ENCODE measurements at regions not wholly inside any gene's neighbourhood (a gene's known extent, or its start where the extent isn't known, plus 50 kb on each side); places are given as distances from the start of the nearest gene placed in this dataset.

GRCh38 chr16:9275377-9275776 lies 183.9 kb downstream of the HAPSTR1 start:
- H3K27ac ChIP-seq (ENCODE audit: low read depth): no peak overlapping the region
- H3K4me1 Mint-ChIP-seq: no peaks in the 10 kb centered on the region; the same call in 2 of the 3 replicates
- TF ChIP-seq CREB1 (CRISPR knock-in tag; IDR thresholded peaks at IDR 0.05; ENCODE audit: low read depth) (no peak), ZNF462 (CRISPR knock-in tag; IDR thresholded peaks at IDR 0.05) (no peak), STAT1 (IDR thresholded peaks at IDR 0.05; ENCODE audit: unreplicated experiment) (no peak)
- TF ChIP-seq, protein P1, sequence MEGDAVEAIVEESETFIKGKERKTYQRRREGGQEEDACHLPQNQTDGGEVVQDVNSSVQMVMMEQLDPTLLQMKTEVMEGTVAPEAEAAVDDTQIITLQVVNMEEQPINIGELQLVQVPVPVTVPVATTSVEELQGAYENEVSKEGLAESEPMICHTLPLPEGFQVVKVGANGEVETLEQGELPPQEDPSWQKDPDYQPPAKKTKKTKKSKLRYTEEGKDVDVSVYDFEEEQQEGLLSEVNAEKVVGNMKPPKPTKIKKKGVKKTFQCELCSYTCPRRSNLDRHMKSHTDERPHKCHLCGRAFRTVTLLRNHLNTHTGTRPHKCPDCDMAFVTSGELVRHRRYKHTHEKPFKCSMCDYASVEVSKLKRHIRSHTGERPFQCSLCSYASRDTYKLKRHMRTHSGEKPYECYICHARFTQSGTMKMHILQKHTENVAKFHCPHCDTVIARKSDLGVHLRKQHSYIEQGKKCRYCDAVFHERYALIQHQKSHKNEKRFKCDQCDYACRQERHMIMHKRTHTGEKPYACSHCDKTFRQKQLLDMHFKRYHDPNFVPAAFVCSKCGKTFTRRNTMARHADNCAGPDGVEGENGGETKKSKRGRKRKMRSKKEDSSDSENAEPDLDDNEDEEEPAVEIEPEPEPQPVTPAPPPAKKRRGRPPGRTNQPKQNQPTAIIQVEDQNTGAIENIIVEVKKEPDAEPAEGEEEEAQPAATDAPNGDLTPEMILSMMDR (conservative IDR thresholded peaks at IDR 0.05; ENCODE audit: low read depth in 2 of 2): no peak
- no peaks in the 10 kb centered on the region for H3K79me2 ChIP-seq (replicated peaks; ENCODE audit: insufficient read depth)
- no peak overlapping the region for H3K4me3 Mint-ChIP-seq
- DNase-seq (ENCODE audit: low spot score): no peak
- H3K4me2 ChIP-seq: no peak overlapping the region
- H2AFZ ChIP-seq: no peak overlapping the region
- no peaks in the 10 kb centered on the region for H3K36me3 ChIP-seq (ENCODE audit: insufficient read depth)
- H3K9me3 Mint-ChIP-seq: no peaks in the 10 kb centered on the region
- H3K36me3 Mint-ChIP-seq (ENCODE audit: low read depth): no peaks in the 10 kb centered on the region
- H3K9me2 ChIP-seq (ENCODE audit: insufficient read depth): peaks cover 10% of the 10 kb centered on the region
- no peaks in the 10 kb centered on the region for H4K20me1 ChIP-seq (replicated peaks; ENCODE audit: insufficient read depth)
- ATAC-seq: no peak
- peaks cover 8% of the 10 kb centered on the region for H3K27me3 Mint-ChIP-seq (ENCODE audit: insufficient read depth, low read depth, poor library complexity)
- H3K27me3 ChIP-seq (ENCODE audit: insufficient read depth): no peaks in the 10 kb centered on the region
- H3F3A ChIP-seq (replicated peaks; ENCODE audit: low read depth): no peaks in the 10 kb centered on the region
- H3K4me1 ChIP-seq (ENCODE audit: insufficient read depth): no peaks in the 10 kb centered on the region
- H3K27ac Mint-ChIP-seq: no peak overlapping the region
- H3K4me3 ChIP-seq: no peak overlapping the region
